Limb (tissue), 2 donors: ENCODE measurements at regions not wholly inside any gene's neighbourhood (a gene's known extent, or its start where the extent isn't known, plus 50 kb on each side); places are given as distances from the start of the nearest gene placed in this dataset.

Experiments
- DNase-seq, 2 donors: peaks; one replicate each; pipeline ENCODE4 v3.0.0-alpha.2; 2016; ENCODE audit errors: extremely low spot score in 2 of 2

DNA sequence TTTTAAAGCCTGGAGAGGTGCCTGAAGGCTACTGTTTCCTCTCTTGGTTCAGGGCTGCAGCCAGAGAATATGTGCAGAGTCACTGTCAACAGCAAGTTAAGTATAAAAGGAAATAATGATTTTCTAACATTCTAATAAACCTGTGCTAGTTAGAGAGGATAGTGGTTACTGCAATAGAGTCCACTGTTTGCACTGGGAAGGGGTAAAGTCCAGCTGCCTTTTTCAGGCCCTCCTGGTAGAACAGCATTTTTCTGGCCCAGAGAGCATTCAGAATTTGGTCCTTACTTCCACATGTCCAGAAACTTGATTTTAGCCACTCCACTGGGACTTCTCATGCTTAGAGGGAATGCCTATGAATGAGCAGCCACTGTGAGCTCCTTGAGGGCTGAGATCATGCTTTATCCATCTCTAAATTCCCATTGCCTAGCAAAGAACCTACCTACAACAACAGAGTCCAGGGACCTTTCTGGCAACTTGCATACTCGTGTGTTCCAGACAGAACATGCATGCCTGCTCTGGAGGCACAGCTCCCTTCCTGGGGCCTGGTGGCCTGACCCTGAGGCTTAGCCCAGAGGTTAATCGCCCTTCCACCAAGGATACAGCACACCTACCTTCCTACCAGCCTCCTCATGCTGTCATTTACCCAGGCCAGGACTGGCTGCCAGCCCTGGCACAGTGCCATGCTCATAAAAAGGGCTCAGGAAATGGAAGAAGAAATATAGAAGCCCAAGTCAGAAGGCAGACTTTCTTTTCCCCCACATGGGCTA is 50.3 kb upstream of the ATP13A3 start:
- peak in 1 of 2 donors; percentile 63 for DNase-seq
